ENCODE measurements at regions not wholly inside any gene's neighbourhood (a gene's known extent, or its start where the extent isn't known, plus 50 kb on each side); places are given as distances from the start of the nearest gene placed in this dataset.

DNA sequence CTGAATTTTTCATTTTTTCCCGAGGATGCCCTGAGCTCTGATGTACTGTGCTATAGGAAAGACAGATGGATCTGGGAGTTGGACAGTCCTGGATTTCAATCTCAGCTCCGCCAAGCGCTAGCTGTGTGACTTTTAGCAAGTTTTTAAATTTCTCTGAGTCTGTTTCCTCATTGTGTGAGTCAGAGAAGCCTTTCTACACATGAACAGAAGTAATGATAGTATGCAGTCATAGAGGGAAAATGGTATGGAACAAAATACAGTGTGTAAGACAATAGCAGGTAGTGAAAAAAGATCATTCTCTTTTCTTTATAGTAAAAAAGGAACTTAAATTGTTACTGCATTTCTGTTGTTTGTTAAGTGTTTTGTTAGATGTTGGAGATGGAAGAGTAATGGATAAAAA, 52.4 kb upstream of the PPM1B start:
- ChIA-PET POLR2A (interaction anchor here (0.5 kb wide), 1 partner anchor 400 kb away, joined by 3 read pairs; no protein-coding TSS in a partner anchor), RAD21 (ENCODE audit: unreplicated experiment) (no interaction called here), SMC1A (ENCODE audit: uncharacterized antibody, unreplicated experiment) (interaction anchor here (1.4 to 1.8 kb wide), 3 partner anchors 9 to 14 kb away, joined by 3 to 9 read pairs (median 3); no protein-coding TSS in a partner anchor), CTCF (interaction anchor here (0.6 kb wide), 1 partner anchor 128 kb away, joined by 3 read pairs; no protein-coding TSS in a partner anchor)
- WGBS (ENCODE audit: insufficient coverage, insufficient replicate concordance, low lambda C conversion rate, missing lambda C conversion rate): 72% methylated on average over 3 of the region's 3 CpGs
- FAIRE-seq (no peak), ATAC-seq (no peak), DNase-seq (ENCODE audit: low read depth, low spot score) (no peak)
- BruUV-seq (replicated peaks): no TSS peak
- intact Hi-C loops (cut with micrococcal nuclease; ENCODE audit: unreplicated experiment): no loop called here
- no peak overlapping the region for H3K4me3 ChIP-seq
- H3K4me1 ChIP-seq (ENCODE audit: control insufficient read depth, insufficient read depth, low read length): peaks cover 3% of the 10 kb centered on the region; the same call in 1 of the 2 replicates
- no peaks in the 10 kb centered on the region for H3K9me3 ChIP-seq (replicated peaks; ENCODE audit: control insufficient read depth, insufficient read depth, low read length)
- no peaks in the 10 kb centered on the region for H3K27me3 ChIP-seq (replicated peaks in 1 of 2; ENCODE audit: control insufficient read depth in 2 of 2, insufficient read depth in 2 of 2, low read length in 1 of 2)
- TF ChIP-seq, protein P1, sequence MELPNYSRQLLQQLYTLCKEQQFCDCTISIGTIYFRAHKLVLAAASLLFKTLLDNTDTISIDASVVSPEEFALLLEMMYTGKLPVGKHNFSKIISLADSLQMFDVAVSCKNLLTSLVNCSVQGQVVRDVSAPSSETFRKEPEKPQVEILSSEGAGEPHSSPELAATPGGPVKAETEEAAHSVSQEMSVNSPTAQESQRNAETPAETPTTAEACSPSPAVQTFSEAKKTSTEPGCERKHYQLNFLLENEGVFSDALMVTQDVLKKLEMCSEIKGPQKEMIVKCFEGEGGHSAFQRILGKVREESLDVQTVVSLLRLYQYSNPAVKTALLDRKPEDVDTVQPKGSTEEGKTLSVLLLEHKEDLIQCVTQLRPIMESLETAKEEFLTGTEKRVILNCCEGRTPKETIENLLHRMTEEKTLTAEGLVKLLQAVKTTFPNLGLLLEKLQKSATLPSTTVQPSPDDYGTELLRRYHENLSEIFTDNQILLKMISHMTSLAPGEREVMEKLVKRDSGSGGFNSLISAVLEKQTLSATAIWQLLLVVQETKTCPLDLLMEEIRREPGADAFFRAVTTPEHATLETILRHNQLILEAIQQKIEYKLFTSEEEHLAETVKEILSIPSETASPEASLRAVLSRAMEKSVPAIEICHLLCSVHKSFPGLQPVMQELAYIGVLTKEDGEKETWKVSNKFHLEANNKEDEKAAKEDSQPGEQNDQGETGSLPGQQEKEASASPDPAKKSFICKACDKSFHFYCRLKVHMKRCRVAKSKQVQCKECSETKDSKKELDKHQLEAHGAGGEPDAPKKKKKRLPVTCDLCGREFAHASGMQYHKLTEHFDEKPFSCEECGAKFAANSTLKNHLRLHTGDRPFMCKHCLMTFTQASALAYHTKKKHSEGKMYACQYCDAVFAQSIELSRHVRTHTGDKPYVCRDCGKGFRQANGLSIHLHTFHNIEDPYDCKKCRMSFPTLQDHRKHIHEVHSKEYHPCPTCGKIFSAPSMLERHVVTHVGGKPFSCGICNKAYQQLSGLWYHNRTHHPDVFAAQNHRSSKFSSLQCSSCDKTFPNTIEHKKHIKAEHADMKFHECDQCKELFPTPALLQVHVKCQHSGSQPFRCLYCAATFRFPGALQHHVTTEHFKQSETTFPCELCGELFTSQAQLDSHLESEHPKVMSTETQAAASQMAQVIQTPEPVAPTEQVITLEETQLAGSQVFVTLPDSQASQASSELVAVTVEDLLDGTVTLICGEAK (IDR thresholded peaks at IDR 0.05; ENCODE audit: borderline replicate concordance): no peak
- no peak for TF ChIP-seq BACH1 (IDR thresholded peaks at IDR 0.05; ENCODE audit: borderline replicate concordance)
- TF ChIP-seq, protein P2, sequence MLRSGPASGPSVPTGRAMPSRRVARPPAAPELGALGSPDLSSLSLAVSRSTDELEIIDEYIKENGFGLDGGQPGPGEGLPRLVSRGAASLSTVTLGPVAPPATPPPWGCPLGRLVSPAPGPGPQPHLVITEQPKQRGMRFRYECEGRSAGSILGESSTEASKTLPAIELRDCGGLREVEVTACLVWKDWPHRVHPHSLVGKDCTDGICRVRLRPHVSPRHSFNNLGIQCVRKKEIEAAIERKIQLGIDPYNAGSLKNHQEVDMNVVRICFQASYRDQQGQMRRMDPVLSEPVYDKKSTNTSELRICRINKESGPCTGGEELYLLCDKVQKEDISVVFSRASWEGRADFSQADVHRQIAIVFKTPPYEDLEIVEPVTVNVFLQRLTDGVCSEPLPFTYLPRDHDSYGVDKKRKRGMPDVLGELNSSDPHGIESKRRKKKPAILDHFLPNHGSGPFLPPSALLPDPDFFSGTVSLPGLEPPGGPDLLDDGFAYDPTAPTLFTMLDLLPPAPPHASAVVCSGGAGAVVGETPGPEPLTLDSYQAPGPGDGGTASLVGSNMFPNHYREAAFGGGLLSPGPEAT (IDR thresholded peaks at IDR 0.05; ENCODE audit: low read depth): no peak
- TF ChIP-seq, protein P3, sequence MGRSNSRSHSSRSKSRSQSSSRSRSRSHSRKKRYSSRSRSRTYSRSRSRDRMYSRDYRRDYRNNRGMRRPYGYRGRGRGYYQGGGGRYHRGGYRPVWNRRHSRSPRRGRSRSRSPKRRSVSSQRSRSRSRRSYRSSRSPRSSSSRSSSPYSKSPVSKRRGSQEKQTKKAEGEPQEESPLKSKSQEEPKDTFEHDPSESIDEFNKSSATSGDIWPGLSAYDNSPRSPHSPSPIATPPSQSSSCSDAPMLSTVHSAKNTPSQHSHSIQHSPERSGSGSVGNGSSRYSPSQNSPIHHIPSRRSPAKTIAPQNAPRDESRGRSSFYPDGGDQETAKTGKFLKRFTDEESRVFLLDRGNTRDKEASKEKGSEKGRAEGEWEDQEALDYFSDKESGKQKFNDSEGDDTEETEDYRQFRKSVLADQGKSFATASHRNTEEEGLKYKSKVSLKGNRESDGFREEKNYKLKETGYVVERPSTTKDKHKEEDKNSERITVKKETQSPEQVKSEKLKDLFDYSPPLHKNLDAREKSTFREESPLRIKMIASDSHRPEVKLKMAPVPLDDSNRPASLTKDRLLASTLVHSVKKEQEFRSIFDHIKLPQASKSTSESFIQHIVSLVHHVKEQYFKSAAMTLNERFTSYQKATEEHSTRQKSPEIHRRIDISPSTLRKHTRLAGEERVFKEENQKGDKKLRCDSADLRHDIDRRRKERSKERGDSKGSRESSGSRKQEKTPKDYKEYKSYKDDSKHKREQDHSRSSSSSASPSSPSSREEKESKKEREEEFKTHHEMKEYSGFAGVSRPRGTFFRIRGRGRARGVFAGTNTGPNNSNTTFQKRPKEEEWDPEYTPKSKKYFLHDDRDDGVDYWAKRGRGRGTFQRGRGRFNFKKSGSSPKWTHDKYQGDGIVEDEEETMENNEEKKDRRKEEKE (IDR thresholded peaks at IDR 0.05): no peak
- no peak for TF ChIP-seq TBL1XR1 (IDR thresholded peaks at IDR 0.05; ENCODE audit: low read depth, low read length)
- TF ChIP-seq TCF12 (IDR thresholded peaks at IDR 0.05; ENCODE audit: low read depth, low read length): no peak
- TF ChIP-seq NRF1 (conservative IDR thresholded peaks at IDR 0.05; ENCODE audit: low read depth, low read length): no peak
- TF ChIP-seq MEF2B (IDR thresholded peaks at IDR 0.05; ENCODE audit: partially characterized antibody, poor library complexity, severe bottlenecking): no peak
- no peaks in the 10 kb centered on the region for H3K36me3 ChIP-seq (ENCODE audit: control insufficient read depth in 2 of 2, insufficient read depth in 2 of 2, low read length in 1 of 2)
- no peak overlapping the region for H3K4me2 ChIP-seq (ENCODE audit: control insufficient read depth, insufficient read depth)
- no peaks in the 10 kb centered on the region for H3K79me2 ChIP-seq (ENCODE audit: control insufficient read depth, insufficient read depth, low read length)
- no peaks in the 10 kb centered on the region for H4K20me1 ChIP-seq (ENCODE audit: control insufficient read depth, insufficient read depth)
- in situ Hi-C loops (cut with MboI): no loop called here
- no peak overlapping the region for H3K9ac ChIP-seq (ENCODE audit: control insufficient read depth, insufficient read depth, low read length)
- no peak overlapping the region for H3K27ac ChIP-seq (ENCODE audit: control insufficient read depth, insufficient read depth)
- no peak overlapping the region for H2AFZ ChIP-seq (ENCODE audit: control insufficient read depth, low read depth, low read length)
